Upper lobe of left lung (tissue), 4 donors: ENCODE measurements at regions not wholly inside any gene's neighbourhood (a gene's known extent, or its start where the extent isn't known, plus 50 kb on each side); places are given as distances from the start of the nearest gene placed in this dataset.

Experiments
- CTCF ChIP-seq, 6 experiments: fragments of 450-650 bp in 4 of 6; fragments of 200-600 bp in 2 of 6; sonication (generic) in 2 of 6; IDR thresholded peaks; one replicate each; pipeline ENCODE4 v1.5.1; 2016 to 2019; ENCODE audit warnings: antibody characterized with exemption in 6 of 6
- EP300 ChIP-seq, 4 donors: sonication (generic); formaldehyde crosslinking; IDR thresholded peaks; one replicate each; pipeline ENCODE4 v1.5.1; 2017; ENCODE audit warnings: antibody characterized with exemption in 4 of 4, control low read depth in 2 of 4
- POLR2A ChIP-seq, 4 donors: fragments of 450-650 bp; IDR thresholded peaks; one replicate each; pipeline ENCODE4 v1.5.1; 2016 to 2017; ENCODE audit warnings: antibody characterized with exemption in 4 of 4, mild to moderate bottlenecking in 2 of 4
- POLR2AphosphoS5 ChIP-seq, 2 donors: sonication (generic); formaldehyde crosslinking; IDR thresholded peaks; one replicate each; pipeline ENCODE4 v1.5.1; 2017; ENCODE audit warnings: antibody characterized with exemption in 2 of 2

GRCh38 chr16:51510416-51510815 lies 359.3 kb upstream of the SALL1 start:
- TF ChIP-seq POLR2AphosphoS5 (IDR thresholded peaks at IDR 0.05) = no peak
- TF ChIP-seq CTCF (IDR thresholded peaks at IDR 0.05) = no peak
- TF ChIP-seq EP300 (IDR thresholded peaks at IDR 0.05) = no peak
- no peak for TF ChIP-seq POLR2A (IDR thresholded peaks at IDR 0.05)
